ENCODE measurements at regions not wholly inside any gene's neighbourhood (a gene's known extent, or its start where the extent isn't known, plus 50 kb on each side); places are given as distances from the start of the nearest gene placed in this dataset.

DNA sequence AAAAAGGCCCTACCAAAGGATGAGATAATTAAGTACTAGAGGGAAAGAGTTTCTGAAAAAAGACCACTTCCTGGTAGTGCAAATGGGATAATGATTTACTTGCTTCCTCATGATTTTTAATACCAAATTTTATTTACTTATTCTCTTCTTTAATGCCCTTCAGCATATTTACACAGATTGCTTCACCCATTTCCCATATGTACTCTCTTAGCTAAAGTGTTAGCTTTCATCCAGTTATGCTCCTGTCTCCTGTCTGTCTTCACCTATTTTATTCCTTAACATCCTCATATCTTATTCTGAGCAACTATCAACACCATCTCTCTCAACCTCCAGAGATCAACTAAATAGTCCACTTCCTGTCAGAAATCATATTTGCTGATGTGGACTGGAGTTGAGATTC is 183.2 kb upstream of the HS3ST1 start:
- no peak for DNase-seq

DNA sequence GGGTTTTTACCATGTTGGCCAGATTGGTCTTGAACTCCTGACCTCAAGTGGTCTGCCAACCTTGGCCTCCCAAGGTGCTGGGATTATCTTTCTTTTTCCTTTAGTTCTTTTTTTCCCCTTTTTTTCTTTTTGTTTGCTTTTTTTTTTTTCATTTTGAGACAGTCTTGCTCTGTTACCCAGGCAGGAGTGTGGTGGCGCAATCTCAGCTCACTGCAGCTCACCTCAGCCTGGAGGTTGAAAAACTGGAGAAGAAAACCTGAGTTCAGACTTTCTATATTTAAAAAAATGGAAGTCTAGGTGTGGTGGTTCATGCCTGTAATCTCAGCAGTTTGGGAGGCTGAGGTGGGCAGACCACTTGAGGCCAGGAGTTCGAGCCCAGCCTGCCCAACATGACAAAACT is 181.1 kb upstream of the HS3ST1 start:
- no peak for DNase-seq

DNA sequence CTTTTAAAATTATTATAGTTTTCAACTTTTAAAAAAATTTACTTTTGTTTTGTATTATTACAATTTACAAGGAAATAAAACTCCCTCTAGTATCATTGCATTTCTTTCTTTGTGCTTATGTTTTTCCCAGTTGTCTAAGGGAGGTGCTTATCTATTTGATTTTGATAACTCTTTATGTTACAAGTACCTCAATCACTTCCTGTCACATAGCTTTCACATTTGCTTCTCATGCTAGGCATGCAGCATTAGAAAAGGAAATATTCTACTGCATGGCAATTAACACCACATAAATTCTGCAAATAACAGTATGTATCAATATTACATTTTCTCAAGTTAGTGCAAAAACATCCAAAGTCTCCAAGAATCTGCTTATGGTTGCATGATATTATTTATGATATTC is 180.3 kb upstream of the HS3ST1 start:
- no peak for DNase-seq

DNA sequence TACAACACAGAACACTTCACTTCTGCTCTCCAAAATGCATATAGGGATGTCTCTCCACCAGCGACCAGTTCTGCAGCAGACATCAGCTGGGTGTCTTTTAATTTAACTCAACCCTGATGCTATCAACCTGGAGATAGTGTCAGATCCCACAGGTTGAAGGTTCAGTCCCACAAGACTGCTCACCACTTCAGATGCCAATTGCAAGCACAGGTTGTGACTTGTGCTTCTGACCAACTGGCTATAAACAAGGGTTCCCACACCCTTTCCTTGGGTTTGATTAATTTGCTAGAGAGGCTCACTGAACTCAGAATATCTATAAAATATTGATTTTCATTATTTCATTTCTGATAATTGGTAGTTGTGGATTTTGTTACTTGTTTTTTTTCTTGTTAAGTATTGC is 177.4 kb upstream of the HS3ST1 start:
- DNase-seq = no peak

DNA sequence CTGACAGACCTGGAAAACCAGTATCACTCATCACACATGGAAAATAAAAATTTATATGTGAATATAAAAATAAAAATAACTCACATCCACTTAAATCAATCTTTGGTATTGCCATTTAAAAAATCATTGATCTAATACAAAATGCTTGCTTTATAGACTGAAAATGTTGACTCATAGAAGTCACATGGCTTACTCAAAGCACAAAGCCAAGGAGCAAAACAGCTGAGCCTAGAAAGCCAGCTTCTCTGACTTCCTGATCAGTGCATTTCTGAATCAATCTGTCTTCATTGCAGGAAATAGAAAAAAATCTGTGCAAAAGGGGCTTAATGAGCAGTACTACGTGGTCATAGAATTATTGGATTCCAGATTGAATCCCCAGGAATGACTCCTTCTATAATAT is 176.9 kb upstream of the HS3ST1 start:
- no peak for DNase-seq

GRCh38 chr4:11604821-11605220 is 176.1 kb upstream of the HS3ST1 start:
- no peak for DNase-seq

- no peak for DNase-seq
Measured at GRCh38 chr4:11603591-11604194, 175.0 kb upstream of the HS3ST1 start.

DNA sequence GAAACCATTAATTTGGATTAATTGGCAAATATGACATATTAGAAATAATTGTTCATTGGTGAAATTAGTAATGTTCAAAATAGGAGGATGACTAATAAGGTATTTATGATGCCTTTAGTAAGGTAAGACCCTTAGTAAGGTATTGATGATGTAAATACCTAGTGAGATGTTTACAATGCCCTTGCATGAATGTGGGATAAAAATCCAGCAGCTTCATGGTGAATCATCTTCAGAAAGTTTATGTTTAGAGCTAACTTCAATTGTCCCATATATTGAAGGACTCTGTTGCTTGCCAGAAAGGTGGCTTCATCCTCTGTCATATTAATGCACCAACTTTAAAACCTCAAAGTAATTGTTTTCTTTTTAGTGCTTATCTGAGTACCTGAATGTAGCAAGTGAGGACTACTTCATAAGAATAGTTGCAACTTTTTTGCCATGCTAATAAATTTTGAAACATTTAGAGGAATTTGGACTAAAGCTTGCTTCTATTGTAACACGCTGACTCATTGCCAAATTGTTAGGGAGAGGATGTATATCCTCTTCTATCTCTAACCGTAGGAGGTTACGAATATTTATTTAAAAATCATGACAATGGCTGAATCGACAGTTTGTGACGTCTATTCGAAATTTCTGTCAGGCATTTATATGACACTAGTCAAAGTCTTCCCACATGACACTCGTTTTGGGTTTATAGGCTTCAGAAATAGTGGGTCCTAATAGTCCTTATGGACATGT is 174.1 kb upstream of the HS3ST1 start:
- DNase-seq = no peak

DNA sequence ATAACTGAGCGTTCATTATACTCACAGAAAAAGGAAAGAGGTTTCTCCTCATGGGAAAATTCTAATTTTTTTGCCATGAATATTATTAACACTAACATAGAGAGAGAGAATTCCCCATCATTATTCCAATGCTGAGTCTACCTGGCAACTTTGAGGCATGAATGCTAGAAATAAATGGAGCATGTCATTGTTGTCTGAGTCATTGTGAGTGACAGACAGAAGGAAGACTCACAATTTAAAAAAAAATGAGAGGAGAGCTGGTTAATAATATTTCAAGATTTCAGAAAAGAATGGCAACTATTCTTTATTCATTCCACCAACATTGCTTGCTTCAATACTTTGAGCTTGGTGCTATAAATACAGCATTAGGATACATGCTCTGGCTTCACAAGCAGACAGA is 170.4 kb upstream of the HS3ST1 start:
- no peak for DNase-seq

GRCh38 chr4:11598591-11598990 is 169.9 kb upstream of the HS3ST1 start:
- no peak for DNase-seq

GRCh38 chr4:11597506-11597905 is 168.8 kb upstream of the HS3ST1 start:
- no peak for DNase-seq

DNA sequence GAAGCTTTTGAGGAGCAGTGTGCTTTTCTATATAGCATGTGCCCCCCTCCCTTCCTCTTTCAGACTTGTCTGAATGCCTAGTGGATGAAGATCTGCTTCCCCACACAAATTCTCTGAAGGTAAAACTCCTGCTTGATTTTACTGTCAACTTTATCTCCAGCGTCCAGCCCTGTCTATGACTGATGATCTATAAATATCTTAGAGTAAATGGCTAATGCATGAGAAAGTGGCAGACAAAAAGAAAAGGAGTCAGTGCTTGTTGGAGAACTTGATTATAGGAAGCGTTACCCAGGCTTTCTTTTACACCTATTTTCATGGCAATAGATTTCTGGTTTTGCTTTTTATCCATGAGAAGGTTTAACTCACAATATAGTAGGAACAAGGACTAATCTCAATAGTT is 168.3 kb upstream of the HS3ST1 start:
- DNase-seq = no peak

- no peak for DNase-seq
Measured at GRCh38 chr4:11593576-11594116, 165.0 kb upstream of the HS3ST1 start.

DNA sequence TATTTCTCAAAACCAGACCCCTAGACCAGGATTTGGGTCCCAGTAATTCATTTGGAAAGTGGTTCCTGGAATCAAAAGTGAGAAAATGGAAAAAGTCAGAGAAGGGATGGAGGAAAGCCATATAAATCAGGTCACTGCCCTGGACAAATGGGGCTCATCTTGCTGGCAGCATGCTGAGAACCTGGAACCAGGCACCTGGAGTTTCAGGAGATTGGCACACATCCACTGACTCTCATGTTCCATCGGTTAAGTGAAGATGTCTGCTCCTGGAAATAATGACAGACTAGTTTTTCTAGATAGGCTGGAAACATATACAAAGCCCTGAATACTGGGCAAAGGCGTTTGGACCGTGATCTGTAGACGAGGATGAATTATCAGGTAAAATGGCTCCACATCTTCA is 163.6 kb upstream of the HS3ST1 start:
- no peak for DNase-seq

GRCh38 chr4:11590132-11590531 is 161.4 kb upstream of the HS3ST1 start:
- DNase-seq = no peak

DNA sequence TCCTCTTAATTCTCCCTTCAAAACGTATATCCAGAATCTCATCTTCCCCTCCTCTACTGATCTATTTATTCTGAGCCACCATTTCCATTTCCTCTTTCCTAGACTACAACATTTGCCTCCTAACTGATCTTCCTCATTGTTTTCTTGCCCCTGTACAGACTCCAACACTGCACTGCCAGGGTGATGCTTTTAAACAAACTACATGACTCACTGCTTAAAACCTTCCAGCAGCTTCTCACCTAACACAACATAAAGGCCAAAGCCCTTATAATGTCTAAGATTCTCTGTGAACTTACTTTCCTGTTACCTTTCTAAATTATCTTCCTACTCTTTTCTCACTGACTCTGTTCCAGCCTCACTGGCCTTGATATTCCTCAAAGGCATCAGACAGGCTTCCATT is 161.0 kb upstream of the HS3ST1 start:
- no peak for DNase-seq

- DNase-seq = no peak
Measured at GRCh38 chr4:11587797-11588196, 159.1 kb upstream of the HS3ST1 start.

DNA sequence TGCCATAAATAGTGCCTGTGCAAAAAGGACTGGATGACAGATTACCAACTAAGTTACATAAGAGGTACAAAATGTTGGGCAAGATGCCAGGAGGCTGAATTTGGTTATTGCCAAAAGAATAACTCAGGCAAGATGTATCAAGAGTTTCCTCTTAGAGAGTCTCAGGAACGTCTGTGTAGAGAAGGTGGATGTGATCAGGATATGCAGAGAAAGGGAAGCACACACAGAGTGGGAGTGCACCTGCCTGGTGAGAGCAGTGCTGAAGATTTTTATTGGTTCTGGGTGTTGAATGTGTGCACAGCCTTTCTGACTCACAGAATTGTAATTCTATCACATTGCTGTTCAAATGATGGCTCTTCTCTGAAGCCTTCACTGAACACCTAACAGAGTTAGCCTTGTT is 156.8 kb upstream of the HS3ST1 start:
- no peak for DNase-seq

DNA sequence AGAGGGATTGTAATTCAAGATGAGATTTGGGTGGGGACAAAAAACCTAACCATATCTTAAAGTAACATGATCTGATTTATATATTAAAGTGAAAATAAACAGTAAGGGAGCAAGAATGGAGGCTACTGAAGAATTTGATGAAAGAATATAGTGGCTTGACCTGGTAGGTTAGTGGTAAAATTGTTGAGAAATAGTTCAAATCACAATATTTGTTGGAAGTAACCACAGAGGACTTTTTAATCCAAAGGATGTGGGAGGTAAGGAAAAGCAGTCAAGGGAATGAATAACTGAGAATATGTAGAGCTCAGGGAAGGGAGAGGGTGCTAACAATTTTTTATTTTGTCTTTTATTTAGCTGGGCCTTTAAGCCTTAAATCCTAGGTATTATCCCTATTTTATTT is 139.8 kb upstream of the HS3ST1 start:
- DNase-seq = no peak

GRCh38 chr4:11566444-11567022 is 137.8 kb upstream of the HS3ST1 start:
- peak; percentile 20 for DNase-seq

GRCh38 chr4:11565899-11566298 is 137.2 kb upstream of the HS3ST1 start:
- no peak for DNase-seq

DNA sequence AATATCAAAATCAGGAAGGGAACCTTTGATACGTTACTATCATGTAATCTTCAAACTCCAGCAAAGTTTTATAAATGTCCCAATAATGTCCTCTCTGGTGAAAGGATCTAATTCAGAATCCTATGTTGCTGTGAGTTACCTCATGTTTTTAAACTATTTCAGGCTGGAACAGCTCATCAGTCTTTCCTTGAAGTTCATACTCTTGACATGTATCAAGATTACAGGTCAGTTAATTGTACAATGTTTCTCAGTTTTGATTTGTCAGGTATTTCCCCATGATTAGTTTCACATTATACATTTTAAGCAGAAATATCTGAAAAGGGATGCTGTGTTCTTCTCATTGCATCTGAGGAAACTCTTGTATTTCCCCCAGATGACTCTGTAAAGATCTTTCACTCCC is 136.5 kb upstream of the HS3ST1 start:
- no peak for DNase-seq

DNA sequence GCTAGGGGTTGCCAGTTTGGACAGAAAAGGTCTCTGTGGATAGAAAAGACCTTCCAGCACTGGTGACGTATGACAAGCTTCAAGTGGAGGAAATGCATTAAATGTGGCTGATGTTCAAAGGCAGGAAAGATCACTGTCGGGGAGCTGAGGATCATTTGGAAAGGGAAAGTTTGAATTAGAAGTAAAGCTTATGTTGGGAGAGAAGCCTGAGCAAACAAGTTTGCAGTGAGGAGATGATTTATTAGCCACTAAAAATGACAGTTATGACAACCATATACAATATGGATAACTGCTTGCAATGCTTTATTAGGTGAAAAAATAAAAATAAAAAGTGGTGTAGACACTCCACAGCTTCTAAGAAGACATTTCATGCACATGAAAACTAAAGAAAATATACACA is 135.3 kb upstream of the HS3ST1 start:
- DNase-seq = no peak

DNA sequence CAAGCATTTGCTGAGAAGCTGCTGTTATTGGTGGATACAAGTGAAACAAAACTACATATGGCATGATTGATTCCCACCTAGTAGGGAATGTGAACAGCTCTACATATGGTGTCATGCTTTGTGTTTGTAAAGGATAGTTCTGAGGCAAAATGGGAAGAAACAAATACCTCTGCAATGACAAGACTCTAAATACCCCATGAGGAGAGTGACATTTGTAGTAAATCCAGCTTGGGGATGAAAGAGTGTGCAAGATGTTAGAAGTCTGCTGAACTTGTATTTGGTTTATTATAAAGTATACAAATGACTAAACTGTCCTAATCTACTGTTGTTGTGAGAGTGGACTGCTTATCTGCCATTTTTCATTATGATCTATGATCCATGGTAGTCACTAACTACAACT is 120.8 kb upstream of the HS3ST1 start:
- DNase-seq = no peak
